Stimulated activated CD8-positive, alpha-beta memory T cell treated with anti-CD3 and anti-CD28 coated beads, Interleukin-12 subunit alpha, Interleukin-12 subunit beta, amount 100 ng/mL, for 1 hour (primary cell): ENCODE measurements at regions not wholly inside any gene's neighbourhood (a gene's known extent, or its start where the extent isn't known, plus 50 kb on each side); places are given as distances from the start of the nearest gene placed in this dataset.

Experiments
- DNase-seq: peaks from one replicate; pipeline ENCODE4 v3.0.0-alpha.2; 2020; ENCODE audit warnings: low read depth

GRCh38 chr13:74485757-74486156 is 351.6 kb upstream of the KLF12 start:
- no peak for DNase-seq

- no peak for DNase-seq
Observed at GRCh38 chr13:74479124-74479523, 344.9 kb upstream of the KLF12 start.

- DNase-seq, result no peak
Observed at GRCh38 chr13:74476788-74477187, 342.6 kb upstream of the KLF12 start.

- DNase-seq, result no peak
Observed at GRCh38 chr13:74476365-74476764, 342.2 kb upstream of the KLF12 start.

- DNase-seq, result no peak
Observed at GRCh38 chr13:74466864-74467263, 332.7 kb upstream of the KLF12 start.

GRCh38 chr13:74466020-74466419 is 331.8 kb upstream of the KLF12 start:
- DNase-seq, result no peak

- no peak for DNase-seq
Observed at GRCh38 chr13:74465271-74465670, 331.1 kb upstream of the KLF12 start.

GRCh38 chr13:74464670-74465069 is 330.5 kb upstream of the KLF12 start:
- DNase-seq, result no peak

GRCh38 chr13:74461011-74461410 is 326.8 kb upstream of the KLF12 start:
- no peak for DNase-seq

- DNase-seq, result no peak
Observed at GRCh38 chr13:74452881-74453280, 318.7 kb upstream of the KLF12 start.

GRCh38 chr13:74452176-74452575 is 318.0 kb upstream of the KLF12 start:
- DNase-seq, result no peak

- DNase-seq, result no peak
Observed at GRCh38 chr13:74450964-74451363, 316.8 kb upstream of the KLF12 start.

- DNase-seq, result no peak
Observed at GRCh38 chr13:74450525-74450845, 316.3 kb upstream of the KLF12 start.

GRCh38 chr13:74449811-74450524 is 315.8 kb upstream of the KLF12 start:
- no peak for DNase-seq

- DNase-seq, result no peak
Observed at GRCh38 chr13:74444864-74445479, 310.8 kb upstream of the KLF12 start.

GRCh38 chr13:74444161-74444571 is 310.0 kb upstream of the KLF12 start:
- no peak for DNase-seq

GRCh38 chr13:74443631-74444030 is 309.4 kb upstream of the KLF12 start:
- DNase-seq, result no peak

- no peak for DNase-seq
Observed at GRCh38 chr13:74442751-74443150, 308.5 kb upstream of the KLF12 start.

- DNase-seq, result no peak
Observed at GRCh38 chr13:74438901-74439300, 304.7 kb upstream of the KLF12 start.

GRCh38 chr13:74434782-74435181 is 300.6 kb upstream of the KLF12 start:
- DNase-seq, result no peak

- DNase-seq, result no peak
Observed at GRCh38 chr13:74424455-74424854, 290.3 kb upstream of the KLF12 start.

- no peak for DNase-seq
Observed at GRCh38 chr13:74423434-74423833, 289.2 kb upstream of the KLF12 start.

- no peak for DNase-seq
Observed at GRCh38 chr13:74414458-74414857, 280.3 kb upstream of the KLF12 start.

- no peak for DNase-seq
Observed at GRCh38 chr13:74413482-74413881, 279.3 kb upstream of the KLF12 start.
